ENCODE measurements at regions not wholly inside any gene's neighbourhood (a gene's known extent, or its start where the extent isn't known, plus 50 kb on each side); places are given as distances from the start of the nearest gene placed in this dataset.

DNA sequence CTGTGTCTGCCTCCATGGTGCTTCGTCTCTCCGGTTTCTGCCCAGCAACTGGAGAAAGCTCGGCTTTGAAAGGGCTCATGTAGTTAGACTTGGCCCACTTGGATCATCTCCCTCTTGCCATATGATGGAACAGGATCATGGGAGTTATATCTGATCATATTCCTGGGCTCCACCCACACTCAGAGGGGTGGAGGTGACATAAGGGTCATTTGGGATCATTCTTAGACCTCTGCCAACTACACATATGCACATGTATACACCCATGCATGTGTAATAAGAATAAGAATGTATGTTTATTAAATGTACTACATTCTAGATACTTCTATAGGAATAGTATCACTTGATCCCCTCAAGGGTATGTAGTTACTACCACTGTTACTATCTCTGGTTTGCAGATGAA lies 74.1 kb upstream of the WNT4 start:
- Histone ChIP-seq H2AFZ (ENCODE audit: low read depth) (no peak overlapping the region), H3K36me3 (ENCODE audit: insufficient read depth) (no peaks in the 10 kb centered on the region), H3K27me3 (ENCODE audit: insufficient read depth, low read depth) (peaks cover 73% of the 10 kb centered on the region), H3K4me2 (no peak overlapping the region), H3K27ac (no peak overlapping the region), H4K20me1 (ENCODE audit: insufficient read depth) (no peaks in the 10 kb centered on the region), H3K4me1 (ENCODE audit: low read depth, poor library complexity, severe bottlenecking) (no peaks in the 10 kb centered on the region), H3K4me3 (IDR thresholded peaks at IDR 0.05; ENCODE audit: insufficient read depth, low read depth, low read length) (no peak overlapping the region), H3K79me2 (ENCODE audit: insufficient read depth, low read depth) (no peaks in the 10 kb centered on the region), H3K9ac (no peak overlapping the region)
- TF ChIP-seq CTCF (conservative IDR thresholded peaks at IDR 0.05; ENCODE audit: low read depth, low read length): no peak

- Histone ChIP-seq H3K36me3 (ENCODE audit: insufficient read depth) (no peaks in the 10 kb centered on the region), H3K4me2 (no peak overlapping the region), H3K27ac (no peak overlapping the region), H3K4me3 (IDR thresholded peaks at IDR 0.05; ENCODE audit: insufficient read depth, low read depth, low read length) (no peak overlapping the region), H3K4me1 (ENCODE audit: low read depth, poor library complexity, severe bottlenecking) (no peaks in the 10 kb centered on the region), H3K27me3 (ENCODE audit: insufficient read depth, low read depth) (peaks cover 70% of the 10 kb centered on the region), H3K9ac (no peak overlapping the region), H3K79me2 (ENCODE audit: insufficient read depth, low read depth) (no peaks in the 10 kb centered on the region), H2AFZ (ENCODE audit: low read depth) (no peak overlapping the region), H4K20me1 (ENCODE audit: insufficient read depth) (no peaks in the 10 kb centered on the region)
- TF ChIP-seq CTCF (conservative IDR thresholded peaks at IDR 0.05; ENCODE audit: low read depth, low read length): no peak
These were observed 75.0 kb upstream of the WNT4 start for GRCh38 chr1:22217811-22218460.

DNA sequence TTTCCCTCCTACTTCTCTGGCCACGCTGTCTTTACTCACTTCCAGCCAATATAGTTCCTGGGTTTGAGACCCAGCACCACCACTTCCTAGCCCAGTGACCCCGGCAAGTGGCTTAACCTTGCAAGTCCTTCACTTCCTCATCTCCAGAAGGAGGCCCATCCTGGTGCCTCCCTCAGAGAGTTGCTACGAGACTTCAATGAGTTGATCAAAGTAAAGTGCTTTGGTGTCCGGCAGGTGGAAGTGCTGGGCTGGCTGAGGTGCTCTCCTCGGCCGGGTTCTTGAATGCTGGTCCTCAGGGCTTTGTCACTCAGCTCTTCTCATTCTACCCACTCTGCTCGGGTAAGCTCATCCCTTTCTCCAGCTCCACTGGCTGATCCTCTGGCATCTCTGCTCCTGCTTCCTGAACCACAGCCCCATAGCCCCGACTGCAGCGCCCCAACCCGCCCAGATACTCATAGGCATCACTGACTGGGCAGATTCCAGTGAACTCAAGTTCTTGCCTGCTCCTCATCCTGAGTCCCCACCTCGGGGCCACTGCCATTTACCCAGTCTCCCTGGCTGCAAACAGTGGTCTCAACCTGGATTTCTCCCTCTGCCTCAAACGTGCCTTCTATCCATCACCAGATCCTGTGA lies 75.8 kb upstream of the WNT4 start:
- no peaks in the 10 kb centered on the region for H3K4me1 ChIP-seq (ENCODE audit: low read depth, poor library complexity, severe bottlenecking)
- H3K27me3 ChIP-seq (ENCODE audit: insufficient read depth, low read depth): peaks cover 71% of the 10 kb centered on the region
- TF ChIP-seq CTCF (conservative IDR thresholded peaks at IDR 0.05; ENCODE audit: low read depth, low read length): no peak
- no peaks in the 10 kb centered on the region for H3K36me3 ChIP-seq (ENCODE audit: insufficient read depth)
- no peak overlapping the region for H3K9ac ChIP-seq
- no peak overlapping the region for H3K27ac ChIP-seq
- H3K4me2 ChIP-seq: no peak overlapping the region
- no peak overlapping the region for H2AFZ ChIP-seq (ENCODE audit: low read depth)
- no peak overlapping the region for H3K4me3 ChIP-seq (IDR thresholded peaks at IDR 0.05; ENCODE audit: insufficient read depth, low read depth, low read length)
- no peaks in the 10 kb centered on the region for H3K79me2 ChIP-seq (ENCODE audit: insufficient read depth, low read depth)
- no peaks in the 10 kb centered on the region for H4K20me1 ChIP-seq (ENCODE audit: insufficient read depth)

DNA sequence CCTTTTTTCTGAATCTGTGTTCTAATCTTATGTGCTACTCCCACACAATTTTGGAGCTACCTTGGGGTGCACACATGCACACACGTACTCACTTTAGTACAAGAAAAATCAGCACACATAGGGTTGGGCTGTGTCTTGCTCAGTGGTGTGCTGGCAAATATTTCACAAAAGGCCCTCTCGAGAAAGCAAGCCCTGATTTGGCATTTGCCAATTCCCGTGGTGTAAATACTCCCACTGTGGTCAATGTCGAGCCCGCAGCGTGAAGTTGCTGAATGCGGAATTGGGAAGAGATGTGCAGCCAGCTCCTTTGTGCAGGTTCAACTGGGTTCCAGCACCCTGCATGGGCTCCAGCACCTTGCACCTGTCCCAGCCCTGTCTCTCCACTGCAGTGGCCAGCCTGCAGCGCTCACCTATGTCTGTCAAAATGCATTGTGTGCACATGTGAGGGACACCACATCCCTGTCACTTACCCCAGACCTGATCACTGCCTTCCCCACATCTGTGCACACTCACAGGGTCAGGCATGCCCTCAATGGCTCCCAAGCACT lies 78.4 kb upstream of the WNT4 start:
- H2AFZ ChIP-seq (ENCODE audit: low read depth): no peak overlapping the region
- H3K36me3 ChIP-seq (ENCODE audit: insufficient read depth): no peaks in the 10 kb centered on the region
- H3K4me3 ChIP-seq (IDR thresholded peaks at IDR 0.05; ENCODE audit: insufficient read depth, low read depth, low read length): no peak overlapping the region
- H4K20me1 ChIP-seq (ENCODE audit: insufficient read depth): no peaks in the 10 kb centered on the region
- peaks cover 73% of the 10 kb centered on the region; the same call in 1 of the 2 replicates for H3K27me3 ChIP-seq (ENCODE audit: insufficient read depth, low read depth)
- no peak overlapping the region for H3K9ac ChIP-seq
- no peak for TF ChIP-seq CTCF (conservative IDR thresholded peaks at IDR 0.05; ENCODE audit: low read depth, low read length)
- H3K79me2 ChIP-seq (ENCODE audit: insufficient read depth, low read depth): no peaks in the 10 kb centered on the region
- H3K4me1 ChIP-seq (ENCODE audit: low read depth, poor library complexity, severe bottlenecking): no peaks in the 10 kb centered on the region
- no peak overlapping the region for H3K4me2 ChIP-seq
- no peak overlapping the region for H3K27ac ChIP-seq

Measured in KMS-11 (cell line).